Adipocyte (in vitro differentiated cells): ENCODE measurements at regions not wholly inside any gene's neighbourhood (a gene's known extent, or its start where the extent isn't known, plus 50 kb on each side); places are given as distances from the start of the nearest gene placed in this dataset.

Experiments
- DNase-seq: peaks from one replicate; pipeline ENCODE4 v3.0.0-alpha.2; 2015; ENCODE audit warnings: low read depth
- H3K27me3 ChIP-seq: replicated peaks from 2 replicates; pipeline ENCODE4 v1.7.0; 2013; ENCODE audit warnings: mild to moderate bottlenecking, low read length, moderate library complexity; ENCODE audit not compliant: control insufficient read depth, insufficient read depth
- H3K36me3 ChIP-seq: 2 replicates; pipeline ENCODE4 v1.7.0; 2013; ENCODE audit warnings: low read length, mild to moderate bottlenecking, moderate library complexity; ENCODE audit not compliant: control insufficient read depth, insufficient read depth, severe bottlenecking
- H3K4me1 ChIP-seq: 2 replicates; pipeline ENCODE4 v1.7.0; 2013; ENCODE audit warnings: mild to moderate bottlenecking, low read length, moderate library complexity; ENCODE audit not compliant: control insufficient read depth, insufficient read depth
- H3K4me3 ChIP-seq: 2 replicates; pipeline ENCODE4 v1.7.0; 2013; ENCODE audit warnings: mild to moderate bottlenecking, low read length, moderate library complexity
- H3K9ac ChIP-seq: 2 replicates; pipeline ENCODE4 v1.7.0; 2013; ENCODE audit warnings: mild to moderate bottlenecking, low read length, moderate library complexity
- H3K9me3 ChIP-seq: 2 replicates; pipeline ENCODE4 v1.7.0; 2013; ENCODE audit warnings: mild to moderate bottlenecking, low read length, moderate library complexity; ENCODE audit not compliant: control insufficient read depth

GRCh38 chr11:100561323-100561722 lies 125.8 kb upstream of the ARHGAP42 start:
- no peak for DNase-seq
- Histone ChIP-seq H3K9ac (peak overlapping the region; percentile 6), H3K4me3 (no peak overlapping the region), H3K9me3 (no peaks in the 10 kb centered on the region), H3K27me3 (no peaks in the 10 kb centered on the region), H3K4me1 (peaks cover 41% of the 10 kb centered on the region), H3K36me3 (no peaks in the 10 kb centered on the region)

GRCh38 chr11:100562128-100562527 lies 125.0 kb upstream of the ARHGAP42 start:
- H3K27me3 ChIP-seq: no peaks in the 10 kb centered on the region
- peaks cover 36% of the 10 kb centered on the region for H3K4me1 ChIP-seq
- no peaks in the 10 kb centered on the region for H3K9me3 ChIP-seq
- no peaks in the 10 kb centered on the region for H3K36me3 ChIP-seq
- peak; percentile 43 for DNase-seq
- H3K9ac ChIP-seq: no peak overlapping the region
- H3K4me3 ChIP-seq: peak overlapping the region; percentile 11

DNA sequence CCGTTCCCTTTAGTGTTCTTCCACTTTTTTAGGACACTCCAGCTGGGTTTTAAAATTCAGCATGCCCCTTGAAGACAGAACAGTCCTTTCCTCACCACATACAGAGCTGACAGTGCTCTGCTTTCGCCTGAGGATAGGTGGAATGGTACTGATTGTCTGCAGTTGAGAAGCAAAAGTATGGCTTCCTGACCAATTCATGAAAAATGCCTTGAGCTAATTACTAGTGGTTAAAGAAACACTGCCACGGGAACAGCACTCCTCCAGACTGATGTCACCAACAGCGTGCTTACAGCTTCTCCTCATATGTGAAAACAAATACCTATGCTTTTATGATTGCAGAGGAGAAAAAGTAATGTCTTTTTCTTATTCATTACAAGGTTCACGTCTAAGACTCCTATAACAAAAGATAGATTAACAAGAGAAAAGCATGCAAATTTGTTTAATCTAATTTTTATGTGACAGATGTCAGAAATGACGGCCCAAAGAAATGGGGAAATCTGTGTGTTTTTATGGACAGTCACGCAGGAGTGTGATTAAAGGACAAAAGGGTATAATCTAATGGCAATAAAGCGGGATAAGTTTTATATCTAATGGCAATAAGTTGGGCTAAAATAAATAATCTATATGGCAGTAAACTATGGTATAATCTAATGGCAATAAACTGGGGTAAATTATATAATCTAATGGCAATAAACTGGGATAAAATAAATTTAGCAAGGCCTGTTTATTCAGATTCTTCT lies 123.4 kb upstream of the ARHGAP42 start:
- DNase-seq: peak; percentile 35
- no peaks in the 10 kb centered on the region for H3K36me3 ChIP-seq
- H3K9ac ChIP-seq: no peak overlapping the region
- no peak overlapping the region for H3K4me3 ChIP-seq
- H3K9me3 ChIP-seq: no peaks in the 10 kb centered on the region
- H3K27me3 ChIP-seq: no peaks in the 10 kb centered on the region
- H3K4me1 ChIP-seq: peaks cover 26% of the 10 kb centered on the region

DNA sequence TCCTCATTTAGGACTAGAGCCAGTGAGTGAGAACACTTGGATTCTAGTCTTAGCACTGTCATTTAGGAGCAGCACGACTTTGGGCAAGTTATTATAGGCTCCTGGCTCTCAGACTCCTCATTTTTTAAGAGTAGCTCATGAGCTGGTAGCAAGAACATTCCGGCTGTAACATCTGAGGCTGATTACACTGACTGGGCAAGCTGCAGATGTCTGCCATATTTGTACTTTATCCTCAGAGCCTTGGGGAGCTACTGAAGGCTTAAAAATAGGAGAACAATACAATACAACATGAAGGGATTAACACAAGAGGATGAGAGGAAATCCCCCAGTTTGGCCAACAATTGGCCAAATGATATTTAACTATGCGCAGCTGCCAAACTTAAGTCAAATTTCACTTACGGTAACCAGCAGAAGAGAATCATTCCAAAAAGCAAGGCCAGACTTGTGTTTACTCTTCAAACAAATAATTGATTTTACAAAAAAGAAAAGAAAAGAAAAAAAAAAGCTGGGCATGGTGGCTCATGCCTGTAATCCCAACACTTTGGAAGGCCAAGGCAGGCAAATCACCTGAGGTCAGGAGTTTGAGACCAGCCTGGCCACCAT lies 113.1 kb upstream of the ARHGAP42 start:
- no peak overlapping the region for H3K9ac ChIP-seq
- no peaks in the 10 kb centered on the region for H3K9me3 ChIP-seq
- H3K27me3 ChIP-seq: no peaks in the 10 kb centered on the region
- peak; percentile 40 for DNase-seq
- peaks cover 17% of the 10 kb centered on the region for H3K4me1 ChIP-seq
- H3K36me3 ChIP-seq: no peaks in the 10 kb centered on the region
- no peak overlapping the region for H3K4me3 ChIP-seq

- Histone ChIP-seq H3K9ac (no peak overlapping the region), H3K27me3 (no peaks in the 10 kb centered on the region), H3K9me3 (no peaks in the 10 kb centered on the region), H3K4me1 (peaks cover 18% of the 10 kb centered on the region), H3K36me3 (no peaks in the 10 kb centered on the region), H3K4me3 (no peak overlapping the region)
- peak; percentile 39 for DNase-seq
Measured at GRCh38 chr11:100574894-100575769, 112.0 kb upstream of the ARHGAP42 start.

DNA sequence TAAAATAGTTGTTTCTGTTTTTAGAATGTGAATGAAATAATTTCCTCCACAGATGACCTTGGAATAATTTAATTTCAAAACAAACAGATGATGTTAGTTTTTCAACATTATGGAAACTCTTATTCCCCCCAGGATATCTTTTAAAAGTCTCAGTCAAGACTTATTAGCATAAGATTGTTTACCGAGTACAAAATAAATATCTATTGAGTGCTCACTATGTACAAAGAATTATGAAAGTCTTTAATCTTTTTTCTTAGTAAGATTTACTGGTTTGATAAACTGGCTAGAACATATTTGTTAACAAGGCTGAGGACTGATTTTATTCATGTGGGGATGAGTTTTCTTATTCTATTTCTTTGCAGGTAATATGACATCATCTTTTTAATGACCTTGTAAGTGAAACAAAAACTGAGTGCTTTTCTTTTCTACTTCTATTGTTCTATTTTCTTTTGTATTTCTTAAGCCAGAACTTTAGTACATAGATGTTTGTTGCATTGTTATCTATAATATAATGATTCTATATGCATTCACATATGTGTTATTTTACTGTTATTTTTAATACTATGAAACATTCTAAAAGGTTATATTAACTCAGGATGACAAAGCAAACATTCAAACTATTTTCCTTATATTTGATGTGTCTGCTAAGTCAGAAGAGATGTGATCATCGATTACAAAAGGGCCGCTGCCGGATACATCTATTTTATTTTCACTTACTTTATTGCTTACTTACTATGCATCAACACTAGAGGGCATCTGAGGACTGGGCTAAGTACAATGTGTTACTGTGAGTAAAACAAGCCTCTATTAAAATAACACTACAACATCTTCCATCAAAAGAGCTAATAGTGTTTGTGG lies 111.0 kb upstream of the ARHGAP42 start:
- H3K9ac ChIP-seq: no peak overlapping the region
- H3K27me3 ChIP-seq: no peaks in the 10 kb centered on the region
- DNase-seq: peak; percentile 81
- no peak overlapping the region for H3K4me3 ChIP-seq
- no peaks in the 10 kb centered on the region for H3K36me3 ChIP-seq
- H3K4me1 ChIP-seq: peaks cover 20% of the 10 kb centered on the region
- no peaks in the 10 kb centered on the region for H3K9me3 ChIP-seq

DNA sequence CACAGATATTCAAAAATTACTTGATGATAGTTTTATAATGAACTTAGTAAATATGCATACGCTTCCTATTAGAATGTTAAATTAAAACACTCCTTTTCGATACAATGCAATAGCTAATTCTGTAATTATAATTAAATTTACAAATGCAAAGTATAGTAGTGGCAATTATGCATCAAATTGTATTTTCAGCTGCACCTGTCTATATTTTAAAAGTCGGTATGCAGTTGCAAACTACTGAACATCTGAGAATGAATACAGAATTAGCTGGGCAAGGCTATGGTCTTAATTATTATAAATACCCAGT lies 110.4 kb upstream of the ARHGAP42 start:
- Histone ChIP-seq H3K9me3 (no peaks in the 10 kb centered on the region), H3K36me3 (no peaks in the 10 kb centered on the region), H3K4me1 (peaks cover 24% of the 10 kb centered on the region), H3K4me3 (no peak overlapping the region), H3K9ac (no peak overlapping the region), H3K27me3 (no peaks in the 10 kb centered on the region)
- DNase-seq: no peak

- Histone ChIP-seq H3K9ac (no peak overlapping the region), H3K4me1 (peaks cover 24% of the 10 kb centered on the region), H3K27me3 (no peaks in the 10 kb centered on the region), H3K4me3 (no peak overlapping the region), H3K9me3 (no peaks in the 10 kb centered on the region), H3K36me3 (no peaks in the 10 kb centered on the region)
- DNase-seq: peak; percentile 18
Measured at GRCh38 chr11:100578831-100579311, 108.2 kb upstream of the ARHGAP42 start.

GRCh38 chr11:100581318-100581717 lies 105.8 kb upstream of the ARHGAP42 start:
- Histone ChIP-seq H3K9me3 (no peaks in the 10 kb centered on the region), H3K4me1 (peaks cover 35% of the 10 kb centered on the region), H3K4me3 (no peak overlapping the region), H3K36me3 (no peaks in the 10 kb centered on the region), H3K27me3 (no peaks in the 10 kb centered on the region), H3K9ac (no peak overlapping the region)
- DNase-seq: no peak

DNA sequence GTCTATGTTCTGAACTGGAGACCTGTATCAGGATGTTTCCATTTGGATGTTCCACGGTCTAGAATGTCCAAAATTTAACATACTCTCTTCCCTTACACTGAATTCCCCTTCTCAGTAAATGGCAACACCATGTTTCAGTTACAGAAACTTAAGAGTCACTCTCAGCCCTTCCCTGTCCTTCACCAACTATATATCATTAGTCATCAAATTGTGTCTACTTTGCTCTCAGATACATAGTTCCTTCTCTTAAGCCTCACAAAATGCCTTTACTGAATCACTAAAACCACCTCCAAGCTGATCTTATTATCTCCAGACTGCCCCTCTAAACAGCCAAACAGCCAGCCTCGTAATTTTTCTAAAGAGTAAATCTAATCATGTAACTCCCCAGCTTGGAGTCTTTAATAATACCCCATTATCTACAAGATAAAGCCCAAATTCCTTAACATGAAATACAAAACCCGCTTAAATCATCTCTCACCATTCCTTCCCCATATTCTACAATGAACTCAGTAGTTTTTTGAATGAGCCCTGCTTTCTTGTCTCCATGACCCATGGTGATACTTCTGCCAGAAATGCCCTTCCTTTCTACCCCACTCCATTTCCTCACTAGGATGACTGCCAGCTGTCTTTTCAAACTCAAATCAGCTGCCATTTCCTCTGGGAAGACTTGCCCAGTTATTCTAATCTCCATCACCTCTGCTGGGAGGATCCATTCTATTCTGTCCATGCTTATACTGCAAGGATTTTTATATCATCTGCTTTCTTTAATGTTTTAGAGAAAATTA lies 102.7 kb upstream of the ARHGAP42 start:
- no peak overlapping the region for H3K4me3 ChIP-seq
- no peaks in the 10 kb centered on the region for H3K9me3 ChIP-seq
- DNase-seq: no peak
- no peaks in the 10 kb centered on the region for H3K36me3 ChIP-seq
- peaks cover 21% of the 10 kb centered on the region for H3K4me1 ChIP-seq
- H3K9ac ChIP-seq: no peak overlapping the region
- no peaks in the 10 kb centered on the region for H3K27me3 ChIP-seq
